Glutamatergic neuron (in vitro differentiated cells): ENCODE measurements at regions not wholly inside any gene's neighbourhood (a gene's known extent, or its start where the extent isn't known, plus 50 kb on each side); places are given as distances from the start of the nearest gene placed in this dataset.

Experiments
- DNase-seq: peaks from one replicate; pipeline ENCODE4 v3.0.0; 2022
- H3K27ac Mint-ChIP-seq: one replicate; pipeline ENCODE4 v1.8.0; 2020; ENCODE audit warnings: mild to moderate bottlenecking, mixed read lengths, inconsistent platforms; ENCODE audit not compliant: unreplicated experiment
- H3K27me3 Mint-ChIP-seq: one replicate; pipeline ENCODE4 v1.8.0; 2020; ENCODE audit warnings: mild to moderate bottlenecking, moderate library complexity, mixed read lengths, inconsistent platforms; ENCODE audit not compliant: unreplicated experiment
- H3K36me3 Mint-ChIP-seq: one replicate; pipeline ENCODE4 v1.8.0; 2020; ENCODE audit warnings: mild to moderate bottlenecking, mixed read lengths, inconsistent platforms; ENCODE audit not compliant: unreplicated experiment
- H3K4me1 Mint-ChIP-seq: one replicate; pipeline ENCODE4 v1.8.0; 2020; ENCODE audit warnings: mild to moderate bottlenecking, low read depth, mixed read lengths, inconsistent platforms; ENCODE audit not compliant: unreplicated experiment
- H3K4me3 Mint-ChIP-seq: one replicate; pipeline ENCODE4 v1.8.0; 2020; ENCODE audit warnings: mild to moderate bottlenecking, mixed read lengths, inconsistent platforms; ENCODE audit not compliant: unreplicated experiment
- H3K9me3 Mint-ChIP-seq: one replicate; pipeline ENCODE4 v1.8.0; 2020; ENCODE audit warnings: mild to moderate bottlenecking, moderate library complexity, mixed read lengths, inconsistent platforms; ENCODE audit not compliant: unreplicated experiment
- TF ChIP-seq, protein P1 (sequence below): fragments of 200-600 bp; sonication (generic); IDR thresholded peaks from one replicate; pipeline ENCODE4 v1.5.0; 2021; ENCODE audit not compliant: partially characterized antibody, unreplicated experiment

DNA sequence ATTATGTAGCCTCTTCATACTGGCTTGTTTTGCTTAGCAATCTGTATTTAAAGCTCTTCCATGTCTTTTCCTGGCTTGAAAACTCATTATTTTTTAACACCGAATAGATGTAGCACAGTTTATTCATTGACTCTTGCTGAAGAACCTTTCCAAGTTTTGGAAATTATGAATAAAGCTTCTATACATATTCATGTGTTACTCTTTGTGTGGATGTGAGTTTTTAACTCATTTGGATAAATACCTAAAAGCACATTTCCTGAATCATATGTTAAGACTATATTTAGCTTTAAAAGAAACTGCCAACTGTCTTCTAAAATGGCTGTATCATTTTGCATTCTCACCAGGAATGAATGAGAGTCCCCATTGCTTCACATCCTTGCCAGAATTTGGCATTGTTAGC is 2061.7 kb upstream of the AGA start:
- H3K4me3 Mint-ChIP-seq: no peak overlapping the region
- H3K4me1 Mint-ChIP-seq: no peaks in the 10 kb centered on the region
- no peaks in the 10 kb centered on the region for H3K36me3 Mint-ChIP-seq
- H3K9me3 Mint-ChIP-seq: no peaks in the 10 kb centered on the region
- H3K27ac Mint-ChIP-seq: no peak overlapping the region
- DNase-seq: no peak
- TF ChIP-seq, protein P1, sequence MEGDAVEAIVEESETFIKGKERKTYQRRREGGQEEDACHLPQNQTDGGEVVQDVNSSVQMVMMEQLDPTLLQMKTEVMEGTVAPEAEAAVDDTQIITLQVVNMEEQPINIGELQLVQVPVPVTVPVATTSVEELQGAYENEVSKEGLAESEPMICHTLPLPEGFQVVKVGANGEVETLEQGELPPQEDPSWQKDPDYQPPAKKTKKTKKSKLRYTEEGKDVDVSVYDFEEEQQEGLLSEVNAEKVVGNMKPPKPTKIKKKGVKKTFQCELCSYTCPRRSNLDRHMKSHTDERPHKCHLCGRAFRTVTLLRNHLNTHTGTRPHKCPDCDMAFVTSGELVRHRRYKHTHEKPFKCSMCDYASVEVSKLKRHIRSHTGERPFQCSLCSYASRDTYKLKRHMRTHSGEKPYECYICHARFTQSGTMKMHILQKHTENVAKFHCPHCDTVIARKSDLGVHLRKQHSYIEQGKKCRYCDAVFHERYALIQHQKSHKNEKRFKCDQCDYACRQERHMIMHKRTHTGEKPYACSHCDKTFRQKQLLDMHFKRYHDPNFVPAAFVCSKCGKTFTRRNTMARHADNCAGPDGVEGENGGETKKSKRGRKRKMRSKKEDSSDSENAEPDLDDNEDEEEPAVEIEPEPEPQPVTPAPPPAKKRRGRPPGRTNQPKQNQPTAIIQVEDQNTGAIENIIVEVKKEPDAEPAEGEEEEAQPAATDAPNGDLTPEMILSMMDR: no peak
- H3K27me3 Mint-ChIP-seq: no peaks in the 10 kb centered on the region

DNA sequence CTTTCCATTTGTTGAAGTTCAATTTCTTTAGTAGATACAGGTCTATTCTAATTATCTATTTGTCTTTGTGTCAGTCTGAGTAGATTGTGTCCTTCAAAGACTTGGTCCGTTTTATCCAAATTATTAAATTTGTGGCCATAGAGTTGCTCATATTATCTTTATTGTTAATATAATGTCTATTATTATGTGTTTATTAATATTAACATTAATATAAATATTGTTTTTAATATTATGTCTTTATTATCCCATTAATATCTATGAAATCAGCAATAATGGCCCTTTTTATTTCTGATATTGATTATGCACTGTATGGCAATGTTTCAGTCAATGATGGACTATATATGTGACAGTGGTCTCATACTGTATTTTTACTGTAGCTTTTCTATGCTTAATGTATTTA is 2067.3 kb upstream of the AGA start:
- Mint-ChIP-seq H3K4me1 (no peaks in the 10 kb centered on the region), H3K36me3 (no peaks in the 10 kb centered on the region), H3K4me3 (no peak overlapping the region), H3K9me3 (no peaks in the 10 kb centered on the region), H3K27me3 (no peaks in the 10 kb centered on the region), H3K27ac (no peak overlapping the region)
- TF ChIP-seq, protein P1: no peak
- DNase-seq: no peak

DNA sequence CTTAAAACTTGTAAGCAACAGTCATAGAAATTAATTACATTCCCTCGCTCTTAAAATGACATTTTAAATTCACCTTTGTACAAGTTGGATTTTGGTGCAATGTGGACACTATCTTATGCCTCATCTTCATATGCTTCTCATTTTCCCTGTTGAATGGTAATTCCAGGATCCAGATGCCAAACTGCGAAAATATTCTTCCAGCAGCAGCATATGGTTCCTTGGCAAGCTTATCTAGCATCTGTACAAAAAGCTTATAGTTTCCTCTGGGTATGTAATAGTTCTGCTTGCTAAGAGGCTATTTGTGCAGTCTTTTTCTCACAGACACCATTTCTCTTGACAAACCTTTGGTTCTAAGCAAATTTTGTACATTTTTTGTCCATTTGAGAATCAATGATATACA is 2079.7 kb upstream of the AGA start:
- peaks cover 2% of the 10 kb centered on the region for H3K27me3 Mint-ChIP-seq
- TF ChIP-seq, protein P1: no peak
- no peaks in the 10 kb centered on the region for H3K9me3 Mint-ChIP-seq
- H3K4me1 Mint-ChIP-seq: no peaks in the 10 kb centered on the region
- H3K36me3 Mint-ChIP-seq: no peaks in the 10 kb centered on the region
- H3K4me3 Mint-ChIP-seq: no peak overlapping the region
- H3K27ac Mint-ChIP-seq: no peak overlapping the region
- no peak for DNase-seq

DNA sequence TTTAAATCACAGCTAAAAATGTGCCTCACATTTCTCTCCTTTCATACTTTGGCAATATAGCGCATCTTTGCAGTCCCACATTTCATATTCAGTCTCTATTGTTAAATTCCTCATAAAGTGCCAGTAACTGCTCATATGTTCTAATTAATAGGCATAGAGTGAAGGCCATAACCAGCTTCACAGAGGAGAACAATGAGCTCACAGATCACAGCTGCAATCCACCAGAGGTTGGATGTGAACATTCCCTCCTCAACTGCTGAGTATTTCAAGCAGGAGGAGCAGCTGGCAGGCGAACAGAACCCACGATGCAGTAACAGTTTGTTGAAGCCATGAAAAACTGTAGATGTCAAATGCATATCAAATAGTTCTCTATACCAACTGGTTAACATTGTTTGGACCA is 2088.7 kb upstream of the AGA start:
- H3K9me3 Mint-ChIP-seq: no peaks in the 10 kb centered on the region
- H3K36me3 Mint-ChIP-seq: no peaks in the 10 kb centered on the region
- H3K4me3 Mint-ChIP-seq: no peak overlapping the region
- TF ChIP-seq, protein P1: no peak
- no peaks in the 10 kb centered on the region for H3K27me3 Mint-ChIP-seq
- no peaks in the 10 kb centered on the region for H3K4me1 Mint-ChIP-seq
- H3K27ac Mint-ChIP-seq: no peak overlapping the region
- DNase-seq: no peak

DNA sequence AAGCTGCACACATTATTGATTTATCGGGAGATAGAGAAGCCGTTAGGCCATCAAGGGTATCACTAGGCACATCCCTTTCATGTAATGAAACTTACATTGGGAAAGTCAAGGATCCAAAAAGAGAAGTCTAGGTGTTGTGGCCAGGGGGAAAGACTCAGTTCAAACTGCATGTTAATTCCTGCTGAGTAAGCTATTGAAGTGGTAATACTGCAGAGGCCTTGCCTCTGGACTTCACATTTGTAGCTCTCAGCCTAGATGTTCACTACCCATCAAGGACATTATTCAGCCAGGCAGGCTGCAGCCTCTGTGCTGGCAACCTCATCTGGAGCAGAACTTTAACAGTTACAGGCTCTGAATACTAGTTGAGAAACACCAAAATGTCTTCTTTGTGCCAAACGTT is 2094.5 kb upstream of the AGA start:
- no peaks in the 10 kb centered on the region for H3K27me3 Mint-ChIP-seq
- TF ChIP-seq, protein P1: no peak

More for the DNA sequence above, 2094.5 kb upstream of the AGA start:
- Mint-ChIP-seq H3K4me3 (no peak overlapping the region), H3K9me3 (no peaks in the 10 kb centered on the region), H3K27ac (no peak overlapping the region), H3K36me3 (no peaks in the 10 kb centered on the region), H3K4me1 (no peaks in the 10 kb centered on the region)
- no peak for DNase-seq
